ENCODE measurements at regions not wholly inside any gene's neighbourhood (a gene's known extent, or its start where the extent isn't known, plus 50 kb on each side); places are given as distances from the start of the nearest gene placed in this dataset.

- no peak for DNase-seq (ENCODE audit: low read depth in 4 of 4, low spot score in 2 of 4)
These were observed 245.3 kb downstream of the TBXT start for GRCh38 chr6:165922309-165922794.

- DNase-seq (ENCODE audit: low read depth in 4 of 4, low spot score in 2 of 4): no peak
These were observed 246.6 kb downstream of the TBXT start for GRCh38 chr6:165920896-165921671.

GRCh38 chr6:165917576-165917975 is 250.1 kb downstream of the TBXT start:
- no peak for DNase-seq (ENCODE audit: low read depth in 4 of 4, low spot score in 2 of 4)

- DNase-seq (ENCODE audit: low read depth in 4 of 4, low spot score in 2 of 4): no peak
These were observed 252.2 kb upstream of the PDE10A start for GRCh38 chr6:165915022-165915770.

- DNase-seq (ENCODE audit: low read depth in 4 of 4, low spot score in 2 of 4): no peak
These were observed 250.9 kb upstream of the PDE10A start for GRCh38 chr6:165913676-165914570.

GRCh38 chr6:165910184-165910966 is 247.3 kb upstream of the PDE10A start:
- DNase-seq (ENCODE audit: low read depth in 4 of 4, low spot score in 2 of 4): no peak

- no peak for DNase-seq (ENCODE audit: low read depth in 4 of 4, low spot score in 2 of 4)
These were observed 243.7 kb upstream of the PDE10A start for GRCh38 chr6:165906736-165907135.

- no peak for DNase-seq (ENCODE audit: low read depth in 4 of 4, low spot score in 2 of 4)
These were observed 242.7 kb upstream of the PDE10A start for GRCh38 chr6:165905744-165906143.

- no peak for DNase-seq (ENCODE audit: low read depth in 4 of 4, low spot score in 2 of 4)
These were observed 237.9 kb upstream of the PDE10A start for GRCh38 chr6:165900970-165901369.

GRCh38 chr6:165899611-165900010 is 236.6 kb upstream of the PDE10A start:
- no peak for DNase-seq (ENCODE audit: low read depth in 4 of 4, low spot score in 2 of 4)

GRCh38 chr6:165895421-165896165 is 232.6 kb upstream of the PDE10A start:
- DNase-seq (ENCODE audit: low read depth in 4 of 4, low spot score in 2 of 4): no peak

- no peak for DNase-seq (ENCODE audit: low read depth in 4 of 4, low spot score in 2 of 4)
These were observed 231.3 kb upstream of the PDE10A start for GRCh38 chr6:165894171-165894825.

- no peak for DNase-seq (ENCODE audit: low read depth in 4 of 4, low spot score in 2 of 4)
These were observed 230.4 kb upstream of the PDE10A start for GRCh38 chr6:165893431-165893830.

- no peak for DNase-seq (ENCODE audit: low read depth in 4 of 4, low spot score in 2 of 4)
These were observed 228.3 kb upstream of the PDE10A start for GRCh38 chr6:165891320-165891719.

- no peak for DNase-seq (ENCODE audit: low read depth in 4 of 4, low spot score in 2 of 4)
These were observed 227.3 kb upstream of the PDE10A start for GRCh38 chr6:165890404-165890735.

GRCh38 chr6:165889636-165890403 is 226.8 kb upstream of the PDE10A start:
- no peak for DNase-seq (ENCODE audit: low read depth in 4 of 4, low spot score in 2 of 4)

- no peak for DNase-seq (ENCODE audit: low read depth in 4 of 4, low spot score in 2 of 4)
These were observed 223.1 kb upstream of the PDE10A start for GRCh38 chr6:165886169-165886568.
